GM18498 (cell line): ENCODE measurements at regions not wholly inside any gene's neighbourhood (a gene's known extent, or its start where the extent isn't known, plus 50 kb on each side); places are given as distances from the start of the nearest gene placed in this dataset.

Experiments
- ATAC-seq: cut with Tn5 transposase; IDR thresholded peaks from one replicate; pipeline ENCODE4 v1.9.1; 2021; ENCODE audit warnings: mild to moderate bottlenecking, moderate library complexity; ENCODE audit not compliant: unreplicated experiment

GRCh38 chr4:130403221-130403620 lies 1307.3 kb downstream of the C4orf33 start:
- no peak for ATAC-seq

DNA sequence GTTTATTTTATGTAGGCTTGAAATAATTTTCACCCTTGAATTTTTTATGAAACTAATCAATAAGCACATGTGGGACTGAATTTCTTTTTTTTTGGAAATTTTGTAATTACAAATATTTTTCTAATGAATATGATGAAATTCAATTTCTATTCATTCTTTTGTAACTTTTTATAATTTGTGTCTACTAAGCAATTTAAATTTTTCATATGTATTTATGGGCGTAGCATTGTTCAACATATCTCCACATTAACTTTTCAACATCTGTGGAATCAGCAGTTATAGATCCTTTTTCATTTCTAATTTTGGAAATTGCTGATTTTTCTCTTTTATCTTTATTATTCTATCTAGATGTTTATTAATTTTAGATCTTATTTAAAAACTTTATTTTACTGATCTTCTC lies 1320.3 kb downstream of the C4orf33 start:
- no peak for ATAC-seq

GRCh38 chr4:130419211-130419975 lies 1323.4 kb downstream of the C4orf33 start:
- no peak for ATAC-seq

- ATAC-seq: no peak
Observed at GRCh38 chr4:130422261-130422660, 1326.3 kb downstream of the C4orf33 start.

DNA sequence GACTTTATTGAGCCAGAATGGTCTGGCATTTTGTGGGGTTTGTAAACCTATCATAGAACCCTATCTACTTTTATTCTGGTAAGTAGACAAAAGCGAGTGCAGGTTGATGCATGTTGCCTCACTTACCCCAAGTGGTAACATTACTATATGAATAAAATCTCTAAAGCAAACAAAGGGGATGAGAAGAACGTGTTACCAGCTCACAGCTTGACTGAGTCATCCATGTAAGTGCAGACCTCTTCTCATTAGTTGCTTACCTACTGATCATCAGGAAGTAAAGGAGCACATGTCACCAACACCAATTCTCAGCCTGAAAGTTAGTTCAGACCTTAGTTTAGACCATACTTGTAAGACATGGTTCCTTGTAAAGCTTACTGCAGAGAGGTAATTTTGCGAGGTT lies 1328.3 kb downstream of the C4orf33 start:
- ATAC-seq: no peak

GRCh38 chr4:130432289-130432688 lies 1336.3 kb downstream of the C4orf33 start:
- no peak for ATAC-seq

DNA sequence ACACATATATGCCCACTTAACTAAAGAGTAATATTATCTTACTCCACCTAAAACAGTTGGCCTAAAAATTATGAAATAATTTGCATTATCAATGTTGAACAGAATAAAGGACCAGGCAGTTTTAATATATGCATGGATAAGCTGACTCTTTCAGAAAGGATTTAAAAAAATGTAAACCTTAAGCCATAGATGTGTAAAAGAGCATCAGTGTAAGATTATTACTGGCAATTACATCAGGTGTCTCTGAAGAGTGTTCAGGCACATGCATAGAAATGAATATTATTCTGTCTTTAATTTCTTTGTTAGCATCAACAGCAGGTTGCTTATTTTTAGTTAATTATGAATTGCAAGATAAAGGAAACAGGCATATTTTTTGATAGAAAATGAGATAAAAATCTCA lies 1353.8 kb downstream of the C4orf33 start:
- no peak for ATAC-seq

- ATAC-seq: no peak
Observed at GRCh38 chr4:130468340-130468739, 1372.4 kb downstream of the C4orf33 start.

DNA sequence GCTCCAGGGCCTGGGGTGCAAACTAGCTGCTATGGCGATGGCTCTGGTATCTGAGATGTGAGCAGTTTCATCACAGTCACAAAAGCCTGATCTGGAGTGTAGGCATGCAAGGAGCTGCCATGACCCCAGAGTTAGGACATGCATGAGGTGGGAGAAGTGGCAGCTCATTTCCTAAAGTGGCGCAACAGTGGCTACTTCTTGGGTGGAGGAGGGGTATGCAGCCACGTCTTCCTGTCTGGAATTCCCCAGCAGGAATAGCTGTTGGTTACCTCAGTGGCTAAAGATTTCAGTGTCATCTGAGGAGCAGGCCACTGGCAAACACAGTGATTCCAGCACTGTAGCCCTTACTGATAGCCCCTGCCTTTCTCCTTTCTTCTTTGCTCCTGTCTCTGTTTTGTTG lies 1382.5 kb downstream of the C4orf33 start:
- no peak for ATAC-seq

DNA sequence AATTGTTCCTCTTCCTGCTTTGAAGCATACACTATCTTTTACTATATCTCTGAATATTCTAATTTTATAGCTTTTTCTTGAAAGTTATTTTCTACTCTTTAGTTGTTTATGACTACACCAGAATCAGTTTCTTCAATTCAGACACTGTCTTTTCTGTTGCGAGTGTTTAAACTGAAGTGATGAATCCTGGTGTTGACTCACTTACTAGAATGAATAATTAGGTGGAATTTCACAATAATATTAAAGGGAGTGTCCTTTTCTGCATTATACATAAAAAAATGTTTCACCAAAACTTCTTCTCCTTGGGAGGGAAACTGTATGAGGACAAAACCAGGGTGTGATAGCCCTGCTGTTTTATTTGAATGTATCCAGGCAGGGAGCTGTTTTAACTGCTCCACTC lies 1383.1 kb downstream of the C4orf33 start:
- ATAC-seq: no peak

GRCh38 chr4:130479674-130480073 lies 1383.7 kb downstream of the C4orf33 start:
- no peak for ATAC-seq

- no peak for ATAC-seq
Observed at GRCh38 chr4:130484826-130485225, 1388.9 kb downstream of the C4orf33 start.

GRCh38 chr4:130485371-130485770 lies 1389.4 kb downstream of the C4orf33 start:
- ATAC-seq: no peak

GRCh38 chr4:130486186-130486585 lies 1390.2 kb downstream of the C4orf33 start:
- ATAC-seq: no peak

- ATAC-seq: no peak
Observed at GRCh38 chr4:130486841-130487240, 1390.9 kb downstream of the C4orf33 start.

GRCh38 chr4:130510661-130511060 lies 1414.7 kb downstream of the C4orf33 start:
- ATAC-seq: no peak

DNA sequence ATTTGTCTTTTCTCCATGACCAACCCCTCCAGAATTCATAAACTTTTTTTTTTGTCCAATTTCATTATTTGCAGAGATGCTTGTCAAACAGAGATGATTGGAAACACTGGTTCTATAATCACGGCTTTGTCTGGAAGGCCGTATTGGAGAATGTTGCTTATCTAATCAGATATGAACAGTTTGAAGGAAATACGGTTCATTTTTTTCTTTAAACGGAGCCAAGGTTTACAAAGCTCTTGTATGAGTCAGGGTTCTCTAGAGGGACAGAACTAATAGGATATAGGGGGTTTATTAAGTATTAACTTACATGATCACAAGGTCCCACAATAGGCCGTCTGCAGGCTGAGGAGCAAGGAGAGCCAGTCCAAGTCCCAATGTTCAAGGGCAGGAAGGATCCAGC lies 1415.8 kb downstream of the C4orf33 start:
- no peak for ATAC-seq

DNA sequence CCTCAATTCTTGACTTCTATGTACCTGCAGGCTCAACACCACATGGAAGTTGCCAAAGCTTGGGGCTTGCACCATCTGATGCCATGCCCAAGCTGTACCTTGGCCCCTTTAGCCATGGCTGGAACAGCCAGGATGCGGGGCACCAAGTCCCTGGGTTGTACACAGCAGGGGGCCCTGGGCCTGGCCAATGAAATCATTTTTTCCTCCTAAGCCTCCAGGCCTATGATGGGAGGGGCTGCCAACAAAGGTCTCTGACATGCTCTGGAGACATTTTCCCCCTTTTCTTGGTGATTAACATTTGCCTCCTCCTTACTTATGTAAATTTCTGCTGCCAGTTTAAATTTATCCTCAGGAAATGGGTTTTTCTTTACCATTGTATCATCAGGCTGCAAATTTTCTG lies 1428.1 kb downstream of the C4orf33 start:
- ATAC-seq: no peak

DNA sequence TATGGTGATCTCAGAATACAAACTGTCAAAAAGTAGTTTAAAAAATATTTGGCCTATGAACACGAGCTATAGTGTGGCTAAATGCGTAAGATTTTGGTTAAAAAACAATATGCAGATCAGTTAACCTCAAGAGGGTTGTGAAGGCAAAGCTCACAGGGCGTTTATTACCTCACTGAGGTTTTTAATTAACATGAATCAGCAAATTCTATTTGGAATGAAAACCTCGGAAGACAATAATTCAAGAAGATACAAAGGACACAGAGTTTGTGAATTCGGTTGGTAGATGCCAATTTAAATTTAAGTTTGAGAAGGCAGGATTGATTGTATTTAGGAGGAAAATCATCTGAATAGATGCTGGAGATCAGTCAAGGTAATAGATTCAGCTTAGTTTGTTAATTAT lies 1434.6 kb downstream of the C4orf33 start:
- ATAC-seq: no peak

GRCh38 chr4:130534651-130535050 lies 1438.7 kb downstream of the C4orf33 start:
- no peak for ATAC-seq

DNA sequence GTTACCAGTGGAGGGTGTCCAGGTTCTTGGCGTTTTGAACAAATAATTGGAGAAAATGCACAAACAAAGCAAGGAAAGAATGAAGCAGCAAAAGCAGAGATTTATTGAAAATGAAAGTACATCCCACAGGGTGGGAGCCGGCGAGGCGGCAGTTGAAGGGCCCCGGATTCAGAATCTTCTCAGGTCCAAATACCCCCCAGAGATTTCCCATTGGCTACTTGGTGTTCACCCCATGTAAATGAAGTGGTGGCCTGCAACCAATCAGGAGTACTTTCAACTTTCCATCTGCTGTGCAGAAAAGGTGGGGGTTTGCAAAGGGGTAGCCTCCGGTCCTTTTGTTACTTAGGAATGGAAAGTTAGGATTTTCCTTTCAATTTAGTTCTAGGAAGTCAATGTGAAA lies 1447.0 kb downstream of the C4orf33 start:
- no peak for ATAC-seq

- no peak for ATAC-seq
Observed at GRCh38 chr4:130545171-130545570, 1449.2 kb downstream of the C4orf33 start.

GRCh38 chr4:130545596-130545995 lies 1449.6 kb downstream of the C4orf33 start:
- ATAC-seq: no peak
